Activated T-helper 17 cell treated with anti-CD3 and anti-CD28 coated beads, Interleukin-2, amount 50 U/mL, for 72 hours (primary cell): ENCODE measurements at regions not wholly inside any gene's neighbourhood (a gene's known extent, or its start where the extent isn't known, plus 50 kb on each side); places are given as distances from the start of the nearest gene placed in this dataset.
"Not testable (repeated sequence)": the region's sequence is repeated elsewhere in the genome, so short reads cannot be mapped to it uniquely, and the experiment has no call there.

Experiments
- ATAC-seq: fragments of 150-1000 bp; cut with Tn5 transposase; replicated peaks from 2 replicates; pipeline ENCODE4 v1.10.0; 2021; ENCODE audit warnings: mild to moderate bottlenecking, moderate library complexity
- H3K27ac Mint-ChIP-seq: one replicate; pipeline ENCODE4 v1.8.0; 2022; ENCODE audit warnings: mixed read lengths
- H3K27me3 Mint-ChIP-seq: one replicate; pipeline ENCODE4 v1.8.0; 2022; ENCODE audit warnings: mixed read lengths
- H3K36me3 Mint-ChIP-seq: one replicate; pipeline ENCODE4 v1.8.0; 2022; ENCODE audit warnings: low read depth, mild to moderate bottlenecking, mixed read lengths
- H3K4me1 Mint-ChIP-seq: one replicate; pipeline ENCODE4 v1.8.0; 2022; ENCODE audit warnings: mixed read lengths
- H3K4me3 Mint-ChIP-seq: one replicate; pipeline ENCODE4 v1.8.0; 2022; ENCODE audit warnings: mild to moderate bottlenecking, mixed read lengths
- H3K9me3 Mint-ChIP-seq: one replicate; pipeline ENCODE4 v1.8.0; 2022; ENCODE audit warnings: mixed read lengths

DNA sequence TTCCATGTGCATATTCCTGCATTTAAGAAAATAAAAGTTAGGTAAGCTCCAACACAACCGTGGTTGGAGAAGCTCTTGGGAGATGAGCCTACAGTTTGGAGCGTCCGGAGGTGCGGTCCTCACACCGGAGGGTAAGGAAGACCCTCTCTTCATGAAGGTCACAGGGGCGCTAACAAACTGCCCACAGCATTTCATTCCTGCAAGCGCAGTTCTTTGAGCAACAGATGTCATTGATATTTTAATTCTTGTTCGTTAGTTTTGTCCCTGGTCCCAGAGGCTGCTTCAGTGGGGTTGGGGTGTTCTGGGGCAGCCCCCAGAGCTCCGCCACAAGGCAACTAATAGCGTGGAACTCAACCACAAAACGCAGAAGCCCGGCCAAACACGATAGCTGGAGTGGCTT, 376.2 kb downstream of the IRX2 start:
- Mint-ChIP-seq H3K36me3 (no peaks in the 10 kb centered on the region), H3K27me3 (no peaks in the 10 kb centered on the region), H3K4me3 (no peak overlapping the region), H3K27ac (no peak overlapping the region), H3K4me1 (no peaks in the 10 kb centered on the region), H3K9me3 (peaks cover 10% of the 10 kb centered on the region)
- no peak for ATAC-seq

DNA sequence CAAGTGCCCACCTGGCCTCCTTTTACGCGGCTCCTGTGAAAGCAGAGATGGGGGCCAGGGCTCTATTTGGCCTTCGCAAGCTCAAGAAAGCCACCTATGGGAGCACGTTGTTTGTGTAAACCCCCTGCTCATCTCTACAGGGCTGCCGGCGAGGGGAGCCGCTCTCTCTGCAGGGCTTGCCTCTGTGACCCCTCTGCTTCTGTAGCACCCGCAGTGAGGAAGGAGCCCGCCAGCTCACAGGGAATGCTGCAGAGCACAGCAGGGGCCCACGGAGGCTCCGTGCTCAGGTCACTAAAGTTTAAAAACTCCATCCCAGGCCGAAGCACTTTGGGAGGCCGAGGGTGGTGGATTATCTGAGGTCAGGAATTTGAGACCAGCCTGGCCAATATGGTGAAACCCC, 376.8 kb downstream of the IRX2 start:
- ATAC-seq, result no peak
- Mint-ChIP-seq H3K27ac (no peak overlapping the region), H3K4me3 (no peak overlapping the region), H3K4me1 (no peaks in the 10 kb centered on the region), H3K9me3 (peaks cover 12% of the 10 kb centered on the region), H3K27me3 (no peaks in the 10 kb centered on the region), H3K36me3 (no peaks in the 10 kb centered on the region)

DNA sequence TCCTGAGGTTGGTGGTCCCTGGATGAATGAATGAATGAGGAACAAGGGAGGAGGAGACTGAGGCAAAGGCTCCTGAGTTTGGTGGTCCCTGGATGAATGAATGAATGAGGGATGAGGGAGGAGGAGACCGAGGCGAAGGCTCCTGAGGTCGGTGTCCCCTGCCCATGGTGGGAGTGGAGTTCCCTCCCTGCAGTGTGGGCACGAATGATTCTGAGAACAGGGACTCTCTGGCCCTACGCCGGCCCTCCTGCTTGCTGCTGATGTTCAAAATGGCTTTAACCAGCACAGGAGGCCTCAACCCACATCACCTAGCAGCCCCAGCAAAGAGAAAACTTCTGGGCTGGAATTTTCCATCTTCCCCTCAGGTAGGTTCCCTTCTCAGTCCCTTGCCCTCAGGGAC, 377.8 kb downstream of the IRX2 start:
- Mint-ChIP-seq H3K27ac (no peak overlapping the region), H3K4me1 (no peaks in the 10 kb centered on the region), H3K36me3 (no peaks in the 10 kb centered on the region), H3K9me3 (peaks cover 15% of the 10 kb centered on the region), H3K27me3 (no peaks in the 10 kb centered on the region), H3K4me3 (no peak overlapping the region)
- no peak for ATAC-seq

DNA sequence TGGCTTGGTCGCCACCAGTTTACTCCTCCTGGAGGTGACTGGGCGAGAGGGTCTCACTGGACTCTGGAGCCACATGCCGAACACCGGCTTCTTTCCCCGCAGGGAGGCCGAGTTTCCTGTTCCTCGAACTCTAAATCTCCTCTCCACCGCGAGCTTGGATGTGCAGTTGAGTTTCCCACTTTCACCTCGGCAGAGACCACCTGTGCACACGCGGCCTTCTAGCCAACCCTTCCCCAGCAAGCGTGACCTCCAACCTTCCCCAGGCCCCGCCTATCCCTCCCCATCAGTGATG, 380.1 kb downstream of the IRX2 start:
- H3K9me3 Mint-ChIP-seq, result peaks cover 16% of the 10 kb centered on the region
- no peaks in the 10 kb centered on the region for H3K4me1 Mint-ChIP-seq
- H3K36me3 Mint-ChIP-seq, result no peaks in the 10 kb centered on the region
- H3K4me3 Mint-ChIP-seq, result no peak overlapping the region
- H3K27me3 Mint-ChIP-seq, result no peaks in the 10 kb centered on the region
- ATAC-seq, result no peak
- H3K27ac Mint-ChIP-seq, result no peak overlapping the region

DNA sequence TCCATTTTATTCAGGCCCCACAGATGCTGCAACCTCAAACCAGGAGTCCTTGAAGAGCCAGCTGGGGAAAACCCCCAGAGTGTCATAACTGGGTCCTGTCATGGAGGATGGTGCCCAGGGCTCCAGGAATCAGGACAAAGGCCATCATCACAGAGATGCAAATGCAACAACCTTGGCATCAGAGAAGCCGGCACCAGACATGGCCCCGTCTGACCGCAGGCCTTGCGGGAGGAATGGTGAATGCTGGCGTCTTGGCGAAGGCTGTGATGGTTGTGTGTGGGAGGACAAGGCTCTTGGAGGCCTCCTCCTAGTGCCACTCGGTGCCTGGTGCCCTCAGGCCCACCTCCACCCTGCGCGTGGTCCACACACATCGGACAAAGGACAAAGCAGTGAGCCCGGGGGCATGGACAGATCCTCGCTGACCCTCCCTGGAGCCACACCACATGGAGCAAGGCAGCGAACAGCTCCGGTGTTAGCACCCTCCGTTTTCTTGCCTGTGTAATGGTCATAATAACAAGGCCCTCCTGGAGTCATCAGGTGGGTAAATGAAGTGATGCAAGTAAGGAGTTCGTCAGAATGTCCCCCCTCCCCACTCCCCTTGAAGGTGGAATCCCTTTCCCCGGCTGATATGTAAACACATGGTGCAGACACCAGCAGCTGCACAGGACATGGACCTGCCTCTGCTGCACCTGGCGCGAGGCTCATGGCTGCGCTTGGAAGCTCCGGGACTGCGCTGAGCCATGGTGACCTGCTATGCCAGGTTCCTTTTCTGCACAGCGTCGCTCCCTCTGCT, 380.7 kb downstream of the IRX2 start:
- ATAC-seq, result no peak
- Mint-ChIP-seq H3K4me3 (no peak overlapping the region), H3K27me3 (no peaks in the 10 kb centered on the region), H3K4me1 (no peaks in the 10 kb centered on the region), H3K27ac (no peak overlapping the region), H3K9me3 (peaks cover 16% of the 10 kb centered on the region), H3K36me3 (no peaks in the 10 kb centered on the region)

DNA sequence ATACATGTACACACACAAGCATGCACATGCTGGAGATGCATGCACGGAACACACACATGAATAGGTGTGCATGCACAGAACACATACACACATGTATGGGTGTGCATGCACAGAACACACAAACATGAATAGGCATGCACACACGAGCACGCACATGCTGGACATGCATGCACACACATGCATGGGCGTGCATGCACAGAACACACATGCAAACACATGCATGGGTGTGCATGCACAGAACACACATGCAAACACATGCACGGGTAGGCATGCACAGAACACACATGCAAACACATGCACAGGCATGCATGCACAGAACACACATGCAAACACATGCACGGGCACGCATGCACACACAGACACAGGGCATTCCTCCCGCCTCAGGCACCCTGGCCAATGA, 382.3 kb downstream of the IRX2 start:
- Mint-ChIP-seq H3K4me3 (no peak overlapping the region), H3K36me3 (no peaks in the 10 kb centered on the region), H3K27ac (no peak overlapping the region), H3K9me3 (peaks cover 19% of the 10 kb centered on the region), H3K27me3 (peaks cover 3% of the 10 kb centered on the region), H3K4me1 (no peaks in the 10 kb centered on the region)
- ATAC-seq, result no peak

DNA sequence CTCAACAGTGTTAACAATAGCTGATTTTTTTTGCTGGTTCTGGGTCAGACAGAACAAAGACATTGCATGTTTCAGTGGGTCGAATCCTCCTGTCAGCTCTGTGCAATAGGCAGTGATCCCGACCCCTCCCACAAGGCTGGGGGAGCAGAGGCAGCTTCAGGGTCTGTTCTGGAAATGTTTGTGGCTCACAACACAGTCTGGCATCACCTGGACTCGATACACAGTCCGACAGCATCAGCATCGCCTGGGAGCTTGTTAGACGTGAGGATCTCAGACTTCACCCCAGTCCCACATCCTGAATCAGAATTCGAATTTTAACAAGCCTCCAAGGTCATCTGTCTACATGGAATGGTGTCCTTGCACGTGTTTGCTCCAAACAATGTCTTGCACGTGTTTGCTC, 384.7 kb downstream of the IRX2 start:
- no peak overlapping the region for H3K4me3 Mint-ChIP-seq
- no peak overlapping the region for H3K27ac Mint-ChIP-seq
- no peaks in the 10 kb centered on the region for H3K36me3 Mint-ChIP-seq
- peaks cover 20% of the 10 kb centered on the region for H3K27me3 Mint-ChIP-seq
- no peaks in the 10 kb centered on the region for H3K4me1 Mint-ChIP-seq
- peaks cover 20% of the 10 kb centered on the region for H3K9me3 Mint-ChIP-seq
- no peak for ATAC-seq

DNA sequence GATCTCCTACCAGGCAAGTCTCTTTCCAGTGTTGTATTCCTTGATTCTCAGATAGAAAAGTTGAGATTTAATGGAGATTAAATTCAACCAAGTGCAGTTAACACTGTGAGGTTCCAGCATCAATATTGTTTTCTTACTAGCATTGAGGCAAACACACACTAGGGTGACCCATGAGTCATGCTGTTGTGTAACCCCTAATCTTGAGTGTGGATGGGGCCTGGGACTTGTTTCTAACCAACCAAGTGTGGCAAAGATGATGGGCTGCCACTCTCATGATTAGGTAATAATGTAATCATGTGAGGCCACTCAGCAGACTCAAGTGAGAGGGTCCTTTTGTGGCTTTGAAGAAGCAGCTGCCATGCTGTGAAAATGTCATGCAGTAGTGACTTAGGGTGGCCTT, 394.2 kb downstream of the IRX2 start:
- Mint-ChIP-seq H3K36me3 (no peaks in the 10 kb centered on the region), H3K27ac (no peak overlapping the region), H3K27me3 (peaks cover 2% of the 10 kb centered on the region), H3K4me3 (no peak overlapping the region), H3K4me1 (no peaks in the 10 kb centered on the region), H3K9me3 (peaks cover 9% of the 10 kb centered on the region)
- ATAC-seq, result no peak

DNA sequence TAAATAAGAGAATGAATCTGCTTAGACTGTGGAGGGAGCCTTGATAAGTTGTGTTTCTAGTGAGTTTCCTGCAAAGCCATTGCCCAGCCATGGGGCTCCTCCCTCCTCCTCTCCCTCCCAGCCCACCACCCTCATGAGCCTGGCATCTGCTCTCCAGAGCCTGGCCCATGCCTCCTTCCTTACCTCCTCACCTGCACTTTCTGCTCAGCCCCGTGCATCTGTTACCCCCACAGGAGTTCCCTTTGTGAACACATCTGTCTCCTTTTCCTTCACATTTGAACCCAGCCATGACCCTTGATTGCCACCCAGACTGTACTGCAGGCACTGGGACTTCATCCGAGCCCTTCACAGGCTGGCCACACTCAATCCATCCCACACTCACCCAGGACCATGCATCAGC, 395.6 kb downstream of the IRX2 start:
- no peak for ATAC-seq
- H3K4me1 Mint-ChIP-seq, result no peaks in the 10 kb centered on the region

DNA sequence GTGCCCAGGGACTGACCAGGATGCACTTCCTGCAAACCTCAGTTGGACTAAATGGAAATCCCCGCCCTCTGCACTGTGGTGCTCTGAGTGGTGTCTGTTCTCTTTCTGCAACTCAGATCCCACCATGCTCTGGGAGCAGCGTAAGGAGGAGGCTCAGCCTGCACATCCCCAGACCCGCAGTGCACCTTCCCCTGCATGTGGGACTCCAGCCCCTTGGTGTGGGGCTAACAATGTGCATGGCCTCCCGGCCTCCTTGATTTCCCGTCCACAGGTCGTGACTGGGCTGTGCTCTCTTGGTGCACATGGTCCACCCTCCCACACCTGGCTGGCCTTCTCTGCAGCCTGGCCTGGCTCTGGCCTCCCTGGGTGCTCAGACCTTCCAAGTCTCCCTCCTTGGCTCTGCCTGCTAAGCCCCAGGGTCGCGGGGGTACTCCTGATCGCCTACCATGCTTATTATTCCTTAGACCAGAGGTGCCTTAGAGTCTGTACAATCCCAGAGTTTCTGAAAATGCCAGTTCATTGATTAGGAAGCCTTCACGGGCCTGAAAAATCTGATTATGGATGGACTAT, 397.5 kb downstream of the IRX2 start:
- H3K27me3 Mint-ChIP-seq, result no peaks in the 10 kb centered on the region
- peaks cover 8% of the 10 kb centered on the region for H3K9me3 Mint-ChIP-seq
- H3K27ac Mint-ChIP-seq, result no peak overlapping the region
- no peak overlapping the region for H3K4me3 Mint-ChIP-seq
- no peaks in the 10 kb centered on the region for H3K36me3 Mint-ChIP-seq
- no peaks in the 10 kb centered on the region for H3K4me1 Mint-ChIP-seq
- no peak for ATAC-seq

More for the DNA sequence above, 395.6 kb downstream of the IRX2 start:
- H3K4me3 Mint-ChIP-seq, result no peak overlapping the region
- no peak overlapping the region for H3K27ac Mint-ChIP-seq
- H3K27me3 Mint-ChIP-seq, result no peaks in the 10 kb centered on the region
- H3K9me3 Mint-ChIP-seq, result peaks cover 12% of the 10 kb centered on the region
- H3K36me3 Mint-ChIP-seq, result no peaks in the 10 kb centered on the region

DNA sequence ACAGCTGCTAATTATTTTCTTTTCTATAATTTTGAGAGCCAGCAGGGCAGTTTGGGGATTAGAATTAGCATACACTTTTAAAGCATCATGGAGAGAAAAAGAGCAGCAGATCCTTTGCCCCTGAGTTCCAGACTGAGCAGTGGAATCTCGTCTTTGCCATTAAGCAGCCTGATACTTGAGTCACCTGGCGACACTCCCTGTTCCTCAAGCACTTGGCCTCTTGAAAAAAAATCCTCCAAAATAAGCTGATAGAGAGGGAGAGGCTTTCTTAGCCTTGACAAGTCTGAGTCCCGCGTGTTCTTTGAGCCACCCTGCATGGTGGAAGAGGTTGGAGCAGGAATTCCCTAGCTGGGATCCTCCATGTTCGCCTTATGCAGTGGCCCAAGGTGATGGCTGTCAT, 398.3 kb downstream of the IRX2 start:
- Mint-ChIP-seq H3K27ac (no peak overlapping the region), H3K4me1 (no peaks in the 10 kb centered on the region), H3K27me3 (no peaks in the 10 kb centered on the region), H3K36me3 (no peaks in the 10 kb centered on the region), H3K4me3 (no peak overlapping the region), H3K9me3 (peaks cover 8% of the 10 kb centered on the region)
- ATAC-seq, result no peak

DNA sequence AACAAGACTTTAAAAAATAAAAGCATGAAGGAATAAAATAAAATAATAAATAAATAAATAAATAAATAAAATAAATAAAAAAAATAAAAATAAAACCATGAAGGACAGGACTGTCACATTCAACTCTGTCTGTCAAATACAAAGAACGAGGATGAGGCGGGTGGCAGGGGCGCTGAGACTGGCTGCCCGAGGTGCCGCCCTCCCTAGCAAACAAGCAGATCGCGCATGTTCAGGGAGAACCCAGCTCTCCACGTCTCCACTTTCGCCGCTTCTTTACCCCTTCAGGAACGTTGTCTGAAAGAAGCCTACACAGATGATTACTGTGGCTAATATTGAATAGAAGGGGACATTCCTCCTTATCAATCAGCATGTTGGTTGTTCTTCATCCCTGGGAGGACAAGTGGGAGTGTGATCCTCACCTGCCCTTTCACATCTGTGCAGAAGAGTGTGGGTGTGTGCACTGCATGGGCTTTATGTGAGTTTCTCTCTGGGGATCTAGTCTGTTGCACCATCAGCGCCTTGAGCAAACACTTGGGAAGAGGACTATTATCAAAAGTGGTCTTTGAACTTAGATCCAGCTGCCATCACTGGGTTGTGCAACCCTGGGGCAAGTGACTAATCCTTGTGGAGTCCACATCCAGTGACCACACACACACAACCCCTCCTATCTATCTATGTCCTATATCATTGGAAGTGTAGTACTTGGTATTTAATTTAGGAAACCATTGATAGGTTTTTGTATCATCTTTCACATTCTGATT, 399.2 kb downstream of the IRX2 start:
- Mint-ChIP-seq H3K9me3 (peaks cover 10% of the 10 kb centered on the region), H3K36me3 (no peaks in the 10 kb centered on the region), H3K27ac (no peak overlapping the region), H3K4me3 (no peak overlapping the region), H3K27me3 (no peaks in the 10 kb centered on the region), H3K4me1 (no peaks in the 10 kb centered on the region)
- no peak for ATAC-seq

DNA sequence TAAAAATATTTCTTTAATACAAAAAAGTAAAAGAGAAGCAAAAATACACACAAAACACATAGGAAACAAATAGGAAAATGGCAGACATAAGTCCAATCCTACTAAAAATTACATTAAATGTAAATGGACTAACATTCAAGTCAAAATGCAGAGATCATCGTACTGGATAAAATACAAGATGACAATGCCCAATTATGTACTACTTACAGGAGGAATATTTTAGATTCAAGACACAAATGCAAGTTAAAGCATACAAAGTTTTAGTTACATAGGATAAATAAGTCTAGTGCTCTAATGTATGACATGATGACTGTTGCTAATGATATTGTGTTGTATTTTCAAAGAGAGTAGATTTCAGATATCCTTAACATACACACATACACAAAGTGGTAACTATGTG, 401.7 kb downstream of the IRX2 start:
- H3K27ac Mint-ChIP-seq, H3K4me1 Mint-ChIP-seq, H3K36me3 Mint-ChIP-seq, ATAC-seq, H3K4me3 Mint-ChIP-seq: not testable (repeated sequence)
- H3K9me3 Mint-ChIP-seq, result peaks cover 15% of the 10 kb centered on the region
- H3K27me3 Mint-ChIP-seq, result peaks cover 12% of the 10 kb centered on the region

DNA sequence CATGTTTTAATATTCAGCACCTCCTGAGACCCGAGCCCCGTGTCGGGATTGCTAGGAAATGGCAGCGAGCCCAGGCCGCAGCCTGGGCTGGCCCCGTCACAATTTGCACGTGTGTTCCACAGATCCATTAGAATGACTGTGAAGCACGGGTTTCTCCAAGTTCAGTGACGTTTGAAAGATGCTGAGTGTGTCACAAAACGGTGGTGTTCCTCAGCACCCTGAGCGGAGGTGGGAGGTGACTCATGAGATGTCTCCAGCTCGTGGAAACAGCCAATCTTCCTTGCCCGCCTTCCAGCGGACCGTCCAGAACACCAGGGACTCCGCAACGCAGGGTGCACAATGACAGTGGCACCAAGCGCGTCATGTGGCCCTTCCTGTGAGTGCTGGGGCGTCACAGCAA, 412.8 kb downstream of the IRX2 start:
- Mint-ChIP-seq H3K4me1 (no peaks in the 10 kb centered on the region), H3K9me3 (no peaks in the 10 kb centered on the region), H3K36me3 (no peaks in the 10 kb centered on the region), H3K27ac (no peak overlapping the region), H3K27me3 (peaks cover 4% of the 10 kb centered on the region), H3K4me3 (no peak overlapping the region)
- no peak for ATAC-seq
